CD14-positive monocyte (primary cell): ENCODE measurements at regions not wholly inside any gene's neighbourhood (a gene's known extent, or its start where the extent isn't known, plus 50 kb on each side); places are given as distances from the start of the nearest gene placed in this dataset.

Source experiments
- DNase-seq, 3 donors: peaks; one replicate each; pipeline ENCODE4 v3.0.0-alpha.2; 2011 to 2022
- H2AFZ ChIP-seq: 2 replicates; pipeline ENCODE4 v1.6.0; 2012; ENCODE audit warnings: mild to moderate bottlenecking, low read depth, low read length, inconsistent platforms; ENCODE audit not compliant: insufficient read depth, poor library complexity, severe bottlenecking
- H3K27ac ChIP-seq, 2 donors: 1 replicate in 1 of 2; 2 replicates in 1 of 2; pipeline ENCODE4 v1.5.1; 2012 to 2013; ENCODE audit warnings: low read length in 2 of 2, control low read depth in 1 of 2, inconsistent platforms in 1 of 2, low read depth in 1 of 2, mild to moderate bottlenecking in 1 of 2
- H3K27me3 ChIP-seq, 2 donors: one replicate each; pipeline versions ENCODE4 v1.6.0 to v1.6.1; 2011 to 2013; ENCODE audit warnings: low read length in 2 of 2; ENCODE audit not compliant: control insufficient read depth in 2 of 2, insufficient read depth in 2 of 2
- H3K36me3 ChIP-seq, 2 donors: replicated peaks in 1 of 2; 1 replicate in 1 of 2; 2 replicates in 1 of 2; pipeline versions ENCODE4 v1.5.1 to v1.6.1; 2012 to 2013; ENCODE audit warnings: low read length in 2 of 2, control low read depth in 1 of 2, inconsistent platforms in 1 of 2, mild to moderate bottlenecking in 1 of 2; ENCODE audit not compliant: insufficient read depth in 2 of 2, control insufficient read depth in 1 of 2
- H3K4me1 ChIP-seq, 2 donors: 1 replicate in 1 of 2; 2 replicates in 1 of 2; pipeline versions ENCODE4 v1.5.1 to v1.6.1; 2012 to 2013; ENCODE audit warnings: low read length in 2 of 2, control low read depth in 1 of 2, inconsistent platforms in 1 of 2, mild to moderate bottlenecking in 1 of 2, moderate library complexity in 1 of 2; ENCODE audit not compliant: insufficient read depth in 2 of 2, control insufficient read depth in 1 of 2
- H3K4me2 ChIP-seq: replicated peaks from 2 replicates; pipeline ENCODE3; 2012; ENCODE audit warnings: low read length, moderate library complexity, mild to moderate bottlenecking; ENCODE audit not compliant: poor library complexity, severe bottlenecking; ENCODE audit errors: extremely low read depth
- H3K4me3 ChIP-seq, 3 experiments: fragments of 200-600 bp in 1 of 3; sonication (generic) in 1 of 3; replicated peaks in 1 of 3; 1 replicate in 2 of 3; 2 replicates in 1 of 3; pipeline ENCODE4 v1.5.1; 2011 to 2013; ENCODE audit warnings: low read length in 3 of 3, mild to moderate bottlenecking in 3 of 3, control low read depth in 2 of 3, low read depth in 2 of 3, inconsistent platforms in 1 of 3, moderate library complexity in 1 of 3
- H3K79me2 ChIP-seq: 2 replicates; pipeline ENCODE4 v1.6.0; 2012; ENCODE audit warnings: mild to moderate bottlenecking, control low read depth, inconsistent platforms, low read length, moderate library complexity; ENCODE audit not compliant: insufficient read depth
- H3K9ac ChIP-seq: 2 replicates; pipeline ENCODE4 v1.6.0; 2017; ENCODE audit warnings: low read length, mild to moderate bottlenecking; ENCODE audit not compliant: insufficient read depth, poor library complexity, severe bottlenecking
- H3K9me3 ChIP-seq, 2 donors: replicated peaks in 1 of 2; 1 replicate in 1 of 2; 2 replicates in 1 of 2; pipeline versions ENCODE4 v1.5.1 to v1.6.1; 2012 to 2013; ENCODE audit warnings: low read length in 2 of 2, control low read depth in 1 of 2; ENCODE audit not compliant: control insufficient read depth in 1 of 2, insufficient read depth in 1 of 2
- H4K20me1 ChIP-seq: 2 replicates; pipeline ENCODE4 v1.6.0; 2012; ENCODE audit warnings: mild to moderate bottlenecking, low read length, control low read depth, moderate library complexity; ENCODE audit not compliant: insufficient read depth
- H3K27ac Mint-ChIP-seq, 7 donors: one replicate each; pipeline ENCODE4 v1.8.0; 2020; ENCODE audit warnings: mild to moderate bottlenecking in 7 of 7, mixed read lengths in 7 of 7, moderate library complexity in 6 of 7, inconsistent platforms in 2 of 7
- H3K27me3 Mint-ChIP-seq, 3 donors: one replicate each; pipeline ENCODE4 v1.8.0; 2021 to 2022; ENCODE audit warnings: low read depth in 3 of 3, mild to moderate bottlenecking in 3 of 3, mixed read lengths in 3 of 3, moderate library complexity in 3 of 3, inconsistent platforms in 1 of 3
- H3K36me3 Mint-ChIP-seq, 2 donors: one replicate each; pipeline ENCODE4 v1.8.0; 2020; ENCODE audit warnings: mixed read lengths in 2 of 2, inconsistent platforms in 1 of 2, mild to moderate bottlenecking in 1 of 2
- H3K4me1 Mint-ChIP-seq: one replicate; pipeline ENCODE4 v1.8.0; 2020; ENCODE audit warnings: mild to moderate bottlenecking, mixed read lengths
- H3K4me3 Mint-ChIP-seq, 2 donors: one replicate each; pipeline ENCODE4 v1.8.0; 2020; ENCODE audit warnings: mild to moderate bottlenecking in 2 of 2, mixed read lengths in 2 of 2, moderate library complexity in 1 of 2
- H3K9me3 Mint-ChIP-seq, 7 donors: one replicate each; pipeline ENCODE4 v1.8.0; 2020 to 2022; ENCODE audit warnings: mixed read lengths in 7 of 7, mild to moderate bottlenecking in 6 of 7, moderate library complexity in 6 of 7, inconsistent platforms in 2 of 7
- CTCF ChIP-seq: fragments of 200-600 bp; IDR thresholded peaks from one replicate; pipeline ENCODE4 v1.8.0; 2022; ENCODE audit warnings: antibody characterized with exemption, mild to moderate bottlenecking
- WGBS: methylation state at CpG from one replicate; pipeline ENCODE4 v1.1.5; 2013; ENCODE audit warnings: missing lambda C conversion rate; ENCODE audit not compliant: insufficient coverage; 5-methylcytosine and 5-hydroxymethylcytosine counted together
- intact Hi-C, 2 donors: fragments of 100-400 bp; cut with micrococcal nuclease; formaldehyde crosslinking; loops; one replicate each; pipeline versions ENCODE4 v1.15.0 to v1.15.1; 2023

GRCh38 chr10:11679946-11680345, 62.2 kb upstream of the ECHDC3 start:
- DNase-seq = no peak
- peaks cover 18 to 34% of the 10 kb centered on the region in 2 donors for H3K27me3 ChIP-seq
- no peak for TF ChIP-seq CTCF
- no peak overlapping the region for H3K27ac ChIP-seq
- WGBS = no CpG with 5 or more reads among the region's 3 CpGs
- intact Hi-C loops = no loop called here
- H3K9me3 ChIP-seq = no peaks in the 10 kb centered on the region
- H4K20me1 ChIP-seq = no peaks in the 10 kb centered on the region
- H3K4me3 Mint-ChIP-seq = peak overlapping the region in 1 of 2 donors; percentile 73
- peaks cover 31 to 33% of the 10 kb centered on the region in 2 donors for H3K4me1 ChIP-seq
- H3K79me2 ChIP-seq = no peaks in the 10 kb centered on the region
- H3K9me3 Mint-ChIP-seq = peaks cover 0 to 6% (median 2%) of the 10 kb centered on the region in 7 donors
- H3K4me3 ChIP-seq = no peak overlapping the region
- no peak overlapping the region for H3K4me2 ChIP-seq
- H3K36me3 ChIP-seq = no peaks in the 10 kb centered on the region
- peaks cover 43% of the 10 kb centered on the region for H3K4me1 Mint-ChIP-seq
- no peak overlapping the region for H2AFZ ChIP-seq
- H3K27me3 Mint-ChIP-seq = peaks cover 30 to 65% (median 50%) of the 10 kb centered on the region in 3 donors
- H3K36me3 Mint-ChIP-seq = peaks cover 0 to 7% of the 10 kb centered on the region in 2 donors
- H3K9ac ChIP-seq = no peak overlapping the region
- H3K27ac Mint-ChIP-seq = no peak overlapping the region

GRCh38 chr10:11678074-11678793, 63.9 kb upstream of the ECHDC3 start:
- DNase-seq = no peak
- TF ChIP-seq CTCF = no peak
- no peak overlapping the region for H3K4me2 ChIP-seq
- Mint-ChIP-seq H3K36me3 (peaks cover 0 to 7% of the 10 kb centered on the region in 2 donors), H3K27ac (no peak overlapping the region), H3K27me3 (peaks cover 32 to 60% (median 45%) of the 10 kb centered on the region in 3 donors), H3K4me1 (peaks cover 41% of the 10 kb centered on the region), H3K9me3 (peaks cover 0 to 6% (median 2%) of the 10 kb centered on the region in 7 donors), H3K4me3 (peak overlapping the region in 1 of 2 donors; percentile 15)
- H3K4me1 ChIP-seq = peaks cover 28 to 30% of the 10 kb centered on the region in 2 donors
- H2AFZ ChIP-seq = no peak overlapping the region
- H3K27ac ChIP-seq = no peak overlapping the region
- H4K20me1 ChIP-seq = no peaks in the 10 kb centered on the region
- peaks cover 18 to 40% of the 10 kb centered on the region in 2 donors for H3K27me3 ChIP-seq
- H3K9me3 ChIP-seq = no peaks in the 10 kb centered on the region
- 70% methylated on average over 6 of the region's 17 CpGs for WGBS
- no peak overlapping the region for H3K9ac ChIP-seq
- H3K36me3 ChIP-seq = no peaks in the 10 kb centered on the region
- intact Hi-C loops = no loop called here
- H3K79me2 ChIP-seq = no peaks in the 10 kb centered on the region
- no peak overlapping the region for H3K4me3 ChIP-seq
